IMR-90 (cell line): ENCODE measurements at regions not wholly inside any gene's neighbourhood (a gene's known extent, or its start where the extent isn't known, plus 50 kb on each side); places are given as distances from the start of the nearest gene placed in this dataset.

Source experiments
- ATAC-seq: fragments of 200-7000 bp; cut with Tn5 transposase; 2 replicates; pipeline ENCODE4 v1.9.1; 2020; ENCODE audit warnings: low read depth, mild to moderate bottlenecking, moderate library complexity
- BruUV-seq: library from RNA; stranded (reverse); fragments of 400-500 nt; replicated peaks from 2 replicates; lab custom pipeline; 2021; lab: Mats Ljungman, UMichigan
- CTCF ChIA-PET: fragments of 300-600 bp; formaldehyde crosslinking; extraction: SDS; loops from one replicate; lab custom pipeline; 2021; ENCODE audit warnings: antibody characterized with exemption; lab: Yijun Ruan, JAX
- POLR2A ChIA-PET: fragments of 300-600 bp; sonication (Branson Sonifier 250); formaldehyde crosslinking; loops from one replicate; lab custom pipeline; 2022; ENCODE audit warnings: antibody characterized with exemption; ENCODE audit not compliant: unreplicated experiment; lab: Charles Lee
- DNase-seq: peaks from one replicate; pipeline ENCODE4 v3.0.0; 2013
- H2AFZ ChIP-seq: replicated peaks from 2 replicates; pipeline ENCODE3; 2013; ENCODE audit warnings: low read length, mild to moderate bottlenecking; ENCODE audit not compliant: poor library complexity
- H2AK5ac ChIP-seq: 2 replicates; pipeline ENCODE4 v1.6.1; 2013; ENCODE audit warnings: low read depth, low read length, inconsistent platforms
- H2AK9ac ChIP-seq: replicated peaks from 2 replicates; pipeline ENCODE3; 2013; ENCODE audit warnings: mild to moderate bottlenecking, low read depth, low read length, moderate library complexity; ENCODE audit not compliant: poor library complexity
- H2BK120ac ChIP-seq: 2 replicates; pipeline ENCODE4 v1.6.1; 2013; ENCODE audit warnings: low read depth, low read length, inconsistent platforms
- H2BK15ac ChIP-seq: 3 replicates; pipeline ENCODE4 v1.6.1; 2013; ENCODE audit warnings: low read depth, low read length, inconsistent platforms
- H2BK20ac ChIP-seq: 2 replicates; pipeline ENCODE4 v1.6.1; 2013; ENCODE audit warnings: low read depth, mild to moderate bottlenecking, inconsistent platforms, low read length, moderate library complexity
- H2BK5ac ChIP-seq: 2 replicates; pipeline ENCODE4 v1.6.1; 2013; ENCODE audit warnings: mild to moderate bottlenecking, low read depth, low read length, inconsistent platforms; ENCODE audit not compliant: poor library complexity, severe bottlenecking
- H3K14ac ChIP-seq: replicated peaks from 2 replicates; pipeline ENCODE4 v1.6.1; 2013; ENCODE audit warnings: low read depth, low read length, inconsistent platforms
- H3K18ac ChIP-seq: 2 replicates; pipeline ENCODE4 v1.6.1; 2013; ENCODE audit warnings: low read depth, low read length, control low read depth
- H3K23ac ChIP-seq: 2 replicates; pipeline ENCODE4 v1.6.1; 2013; ENCODE audit warnings: low read depth, low read length, inconsistent platforms
- H3K27ac ChIP-seq: 2 replicates; pipeline ENCODE4 v1.5.1; 2013; ENCODE audit warnings: mild to moderate bottlenecking, control low read depth, low read length; ENCODE audit not compliant: insufficient read depth
- H3K27me3 ChIP-seq: 2 replicates; pipeline ENCODE4 v1.6.1; 2013; ENCODE audit warnings: low read length; ENCODE audit not compliant: control insufficient read depth, insufficient read depth
- H3K36me3 ChIP-seq: 2 replicates; pipeline ENCODE4 v1.6.1; 2013; ENCODE audit warnings: low read length, mixed read lengths; ENCODE audit not compliant: control insufficient read depth, insufficient read depth
- H3K4ac ChIP-seq: 2 replicates; pipeline ENCODE4 v1.6.1; 2013; ENCODE audit warnings: low read depth, low read length, inconsistent platforms
- H3K4me1 ChIP-seq: 2 replicates; pipeline ENCODE4 v1.6.1; 2013; ENCODE audit warnings: low read length, mixed read lengths; ENCODE audit not compliant: control insufficient read depth, insufficient read depth
- H3K4me2 ChIP-seq: 2 replicates; pipeline ENCODE4 v1.6.1; 2013; ENCODE audit warnings: low read depth, mild to moderate bottlenecking, control low read depth, low read length, moderate library complexity
- H3K4me3 ChIP-seq: 2 replicates; pipeline ENCODE4 v1.5.1; 2013; ENCODE audit warnings: low read depth, mild to moderate bottlenecking, control low read depth, low read length, moderate library complexity; ENCODE audit not compliant: insufficient read depth
- H3K56ac ChIP-seq: 2 replicates; pipeline ENCODE4 v1.6.1; 2013; ENCODE audit warnings: low read length, inconsistent platforms; ENCODE audit not compliant: insufficient read depth; ENCODE audit errors: extremely low read depth
- H3K79me1 ChIP-seq, 2 experiments: 2 replicates each; pipeline ENCODE4 v1.6.1; 2013; ENCODE audit warnings: low read length in 2 of 2, inconsistent platforms in 1 of 2, low read depth in 1 of 2
- H3K9ac ChIP-seq: 2 replicates; pipeline ENCODE4 v1.6.1; 2013; ENCODE audit warnings: low read depth, low read length, control low read depth
- H3K9me1 ChIP-seq: 2 replicates; pipeline ENCODE4 v1.6.1; 2013; ENCODE audit warnings: low read length, inconsistent platforms; ENCODE audit not compliant: insufficient read depth
- H3K9me3 ChIP-seq: 2 replicates; pipeline ENCODE4 v1.6.1; 2013; ENCODE audit warnings: low read length; ENCODE audit not compliant: control insufficient read depth, insufficient read depth
- H4K20me1 ChIP-seq: 2 replicates; pipeline ENCODE4 v1.6.1; 2013; ENCODE audit warnings: low read length, inconsistent platforms; ENCODE audit not compliant: insufficient read depth
- H4K5ac ChIP-seq: 2 replicates; pipeline ENCODE4 v1.6.1; 2013; ENCODE audit warnings: mild to moderate bottlenecking, low read depth, low read length, control low read depth
- H4K8ac ChIP-seq, 2 experiments: 2 replicates each; pipeline ENCODE4 v1.6.1; 2013; ENCODE audit warnings: low read depth in 2 of 2, low read length in 2 of 2, control low read depth in 1 of 2, inconsistent platforms in 1 of 2
- H4K91ac ChIP-seq: 2 replicates; pipeline ENCODE4 v1.6.1; 2013; ENCODE audit warnings: low read depth, low read length, inconsistent platforms; ENCODE audit not compliant: insufficient read depth
- MAFK ChIP-seq: IDR thresholded peaks from 2 replicates; pipeline ENCODE4 v1.6.1; 2012; ENCODE audit warnings: low read depth, low read length, improper control_type of control experiment
- WGBS, 2 experiments: methylation state at CpG; one replicate each; pipeline versions ENCODE4 v1.1.5 to v1.1.7; 2013; ENCODE audit warnings: missing lambda C conversion rate in 2 of 2; ENCODE audit not compliant: insufficient read length in 1 of 2; ENCODE audit errors: extremely low coverage in 2 of 2; 5-methylcytosine and 5-hydroxymethylcytosine counted together
- dilution Hi-C: fragments of 300-500 bp; cut with HindIII; formaldehyde crosslinking; loops from one replicate; pipeline ENCODE4 v1.14.3; 2018; ENCODE audit warnings: low sequenced_read_pairs; ENCODE audit not compliant: unreplicated experiment
- in situ Hi-C: fragments of 300-500 bp; cut with MboI; formaldehyde crosslinking; loops from 3 replicates; pipeline ENCODE4 v1.14.3; 2019; ENCODE audit warnings: low sequenced_read_pairs, inconsistent platforms, mixed read lengths
- intact Hi-C: fragments of 100-400 bp; cut with micrococcal nuclease; formaldehyde crosslinking; loops from 2 replicates; pipeline ENCODE4 v1.10.0; 2022

- no peak overlapping the region for H3K56ac ChIP-seq
- H3K27ac ChIP-seq: no peak overlapping the region
- no peaks in the 10 kb centered on the region for H3K79me1 ChIP-seq
- no peak overlapping the region for H4K8ac ChIP-seq
- H2BK120ac ChIP-seq: no peak overlapping the region
- BruUV-seq: no TSS peak
- POLR2A ChIA-PET: no interaction called here
- H3K9me1 ChIP-seq: no peaks in the 10 kb centered on the region
- intact Hi-C loops: no loop called here
- no peaks in the 10 kb centered on the region for H3K36me3 ChIP-seq
- H3K9me3 ChIP-seq: peaks cover 23% of the 10 kb centered on the region; the same call in 1 of the 2 replicates
- no peak overlapping the region for H2BK5ac ChIP-seq
- H4K5ac ChIP-seq: no peak overlapping the region
- ATAC-seq: no peak
- H3K18ac ChIP-seq: no peak overlapping the region
- 64% methylated on average over 7 of the region's 23 CpGs; no CpG with 5 or more reads in 1 of the 2 experiments for WGBS, 2 experiments
- no peak overlapping the region for H3K9ac ChIP-seq
- dilution Hi-C loops: no loop called here
- H2BK20ac ChIP-seq: no peak overlapping the region
- no peak overlapping the region for H3K4ac ChIP-seq
- DNase-seq: no peak
- H3K27me3 ChIP-seq: no peaks in the 10 kb centered on the region
- no peak overlapping the region for H3K4me2 ChIP-seq
- H3K4me1 ChIP-seq: no peaks in the 10 kb centered on the region
- no peak overlapping the region for H4K91ac ChIP-seq
- H4K20me1 ChIP-seq: no peaks in the 10 kb centered on the region
- H2AK5ac ChIP-seq: no peak overlapping the region
- no peak overlapping the region for H3K14ac ChIP-seq
- H2AFZ ChIP-seq: no peak overlapping the region
- CTCF ChIA-PET: no interaction called here
- no peak overlapping the region for H2BK15ac ChIP-seq
- no peak overlapping the region for H3K4me3 ChIP-seq
- H3K23ac ChIP-seq: no peak overlapping the region
- in situ Hi-C loops: no loop called here
- no peak overlapping the region for H2AK9ac ChIP-seq
- no peak for TF ChIP-seq MAFK
Observed at GRCh38 chr12:34347367-34347766, 325.1 kb downstream of the ALG10 start.
